HG03097 (cell line): ENCODE measurements at regions not wholly inside any gene's neighbourhood (a gene's known extent, or its start where the extent isn't known, plus 50 kb on each side); places are given as distances from the start of the nearest gene placed in this dataset.

Source experiments
- ATAC-seq: cut with Tn5 transposase; IDR thresholded peaks from one replicate; pipeline ENCODE4 v1.9.1; 2021; ENCODE audit not compliant: unreplicated experiment, low FRiP score

- no peak for ATAC-seq
Measured at GRCh38 chr1:181863736-181864135, 197.8 kb downstream of the ZNF648 start.

- ATAC-seq = no peak
Measured at GRCh38 chr1:181863006-181863405, 198.5 kb downstream of the ZNF648 start.

- no peak for ATAC-seq
Measured at GRCh38 chr1:181858135-181858534, 203.4 kb downstream of the ZNF648 start.
